ENCODE measurements at regions not wholly inside any gene's neighbourhood (a gene's known extent, or its start where the extent isn't known, plus 50 kb on each side); places are given as distances from the start of the nearest gene placed in this dataset.

GRCh38 chr3:18745472-18745871 lies 320.3 kb upstream of the SATB1 start:
- no peak for TF ChIP-seq CTCF (IDR thresholded peaks at IDR 0.05; ENCODE audit: extremely low read depth, low read depth, low read length)
- no peak overlapping the region for H3K4me3 ChIP-seq (ENCODE audit: insufficient read depth, low read length)
- no peaks in the 10 kb centered on the region for H4K20me1 ChIP-seq (ENCODE audit: insufficient read depth, low read length)
- no peaks in the 10 kb centered on the region for H3K27me3 ChIP-seq (ENCODE audit: insufficient read depth, low read length)
- no peak overlapping the region for H3K27ac ChIP-seq (ENCODE audit: low read depth, low read length)
- no peaks in the 10 kb centered on the region for H3K9me3 ChIP-seq (ENCODE audit: low read depth, low read length)
- no peak overlapping the region for H3K4me2 ChIP-seq (ENCODE audit: insufficient read depth, low read length)
- no peaks in the 10 kb centered on the region for H3K79me2 ChIP-seq (ENCODE audit: insufficient read depth, low read length)
- no peak for DNase-seq (ENCODE audit: insufficient read length, low spot score, missing footprints)
- H3K36me3 ChIP-seq (ENCODE audit: insufficient read depth, low read length) = no peaks in the 10 kb centered on the region
- no peaks in the 10 kb centered on the region for H3K4me1 ChIP-seq (ENCODE audit: insufficient read depth, low read length)
- no peak overlapping the region for H2AFZ ChIP-seq (ENCODE audit: low read length)

DNA sequence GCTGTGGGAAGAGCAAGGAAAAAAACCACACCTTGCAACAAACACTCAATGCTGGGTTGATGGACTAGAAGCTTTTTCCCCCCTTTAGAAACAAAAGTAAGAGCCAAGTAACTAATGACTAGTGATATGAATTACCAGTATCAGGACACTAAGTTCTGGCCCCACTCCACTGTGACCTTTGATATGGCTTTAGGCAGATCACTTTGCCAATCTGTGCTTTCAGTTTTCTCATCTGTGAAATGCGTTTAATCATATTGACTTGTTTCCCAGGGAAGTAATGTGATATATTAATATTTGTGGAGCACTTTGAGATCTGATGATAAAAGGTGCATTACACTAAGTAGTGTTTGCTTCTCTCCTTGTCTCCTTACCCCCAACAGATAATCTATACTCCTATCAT lies 319.3 kb upstream of the SATB1 start:
- no peak for DNase-seq (ENCODE audit: insufficient read length, low spot score, missing footprints)
- no peak overlapping the region for H3K27ac ChIP-seq (ENCODE audit: low read depth, low read length)
- no peaks in the 10 kb centered on the region for H3K4me1 ChIP-seq (ENCODE audit: insufficient read depth, low read length)
- no peaks in the 10 kb centered on the region for H3K79me2 ChIP-seq (ENCODE audit: insufficient read depth, low read length)
- no peak overlapping the region for H3K4me3 ChIP-seq (ENCODE audit: insufficient read depth, low read length)
- H3K4me2 ChIP-seq (ENCODE audit: insufficient read depth, low read length) = no peak overlapping the region
- no peaks in the 10 kb centered on the region for H3K9me3 ChIP-seq (ENCODE audit: low read depth, low read length)
- H4K20me1 ChIP-seq (ENCODE audit: insufficient read depth, low read length) = no peaks in the 10 kb centered on the region
- H2AFZ ChIP-seq (ENCODE audit: low read length) = no peak overlapping the region
- no peaks in the 10 kb centered on the region for H3K27me3 ChIP-seq (ENCODE audit: insufficient read depth, low read length)
- TF ChIP-seq CTCF (IDR thresholded peaks at IDR 0.05; ENCODE audit: extremely low read depth, low read depth, low read length) = no peak
- no peaks in the 10 kb centered on the region for H3K36me3 ChIP-seq (ENCODE audit: insufficient read depth, low read length)

- no peak for DNase-seq (ENCODE audit: insufficient read length, low spot score, missing footprints)
- H3K27ac ChIP-seq (ENCODE audit: low read depth, low read length) = no peak overlapping the region
Measured at GRCh38 chr3:18743761-18744160, 318.6 kb upstream of the SATB1 start.

More at GRCh38 chr3:18743761-18744160, 318.6 kb upstream of the SATB1 start:
- Histone ChIP-seq H3K9me3 (ENCODE audit: low read depth, low read length) (no peaks in the 10 kb centered on the region), H3K79me2 (ENCODE audit: insufficient read depth, low read length) (no peaks in the 10 kb centered on the region), H3K27me3 (ENCODE audit: insufficient read depth, low read length) (no peaks in the 10 kb centered on the region), H4K20me1 (ENCODE audit: insufficient read depth, low read length) (no peaks in the 10 kb centered on the region), H3K4me2 (ENCODE audit: insufficient read depth, low read length) (no peak overlapping the region), H3K36me3 (ENCODE audit: insufficient read depth, low read length) (no peaks in the 10 kb centered on the region), H3K4me3 (ENCODE audit: insufficient read depth, low read length) (no peak overlapping the region), H3K4me1 (ENCODE audit: insufficient read depth, low read length) (no peaks in the 10 kb centered on the region), H2AFZ (ENCODE audit: low read length) (no peak overlapping the region)
- no peak for TF ChIP-seq CTCF (IDR thresholded peaks at IDR 0.05; ENCODE audit: extremely low read depth, low read depth, low read length)

All from osteoblast (primary cell).